Loucy (cell line): ENCODE measurements at regions not wholly inside any gene's neighbourhood (a gene's known extent, or its start where the extent isn't known, plus 50 kb on each side); places are given as distances from the start of the nearest gene placed in this dataset.

ENCODE experiments used
- H2AFZ ChIP-seq: fragments of 200-600 bp; sonication (generic); 2 replicates; pipeline ENCODE4 v1.6.0; 2016; ENCODE audit warnings: antibody characterized with exemption, mild to moderate bottlenecking, low read length, moderate library complexity
- H3F3A ChIP-seq: fragments of 200-600 bp; 2 replicates; pipeline ENCODE4 v1.6.0; 2016; ENCODE audit warnings: antibody characterized with exemption, low read depth, mild to moderate bottlenecking
- H3K27me3 ChIP-seq: fragments of 200-600 bp; sonication (generic); 2 replicates; pipeline ENCODE4 v1.6.1; 2014; ENCODE audit warnings: low read length, mild to moderate bottlenecking; ENCODE audit not compliant: insufficient read depth, poor library complexity, severe bottlenecking
- H3K36me3 ChIP-seq: fragments of 200-600 bp; sonication (generic); 2 replicates; pipeline ENCODE4 v1.6.1; 2016; ENCODE audit warnings: low read length; ENCODE audit not compliant: insufficient read depth
- H3K4me1 ChIP-seq: fragments of 200-600 bp; sonication (generic); 2 replicates; pipeline ENCODE4 v1.5.1; 2014; ENCODE audit warnings: low read length, mild to moderate bottlenecking; ENCODE audit not compliant: insufficient read depth, poor library complexity, severe bottlenecking
- H3K4me2 ChIP-seq: fragments of 200-600 bp; sonication (generic); 2 replicates; pipeline ENCODE4 v1.6.0; 2014; ENCODE audit warnings: antibody characterized with exemption, low read length, low read depth, mild to moderate bottlenecking; ENCODE audit not compliant: poor library complexity, severe bottlenecking
- H3K4me3 ChIP-seq: fragments of 200-600 bp; sonication (generic); 2 replicates; pipeline ENCODE4 v1.5.1; 2014; ENCODE audit warnings: low read length, mild to moderate bottlenecking, mixed read lengths; ENCODE audit not compliant: poor library complexity, severe bottlenecking
- H3K79me2 ChIP-seq: fragments of 200-600 bp; sonication (generic); 2 replicates; pipeline ENCODE4 v1.6.1; 2014; ENCODE audit warnings: low read length; ENCODE audit not compliant: insufficient read depth
- H3K9ac ChIP-seq: fragments of 200-600 bp; sonication (generic); 2 replicates; pipeline ENCODE4 v1.6.0; 2014; ENCODE audit warnings: mild to moderate bottlenecking, low read depth, low read length, moderate library complexity; ENCODE audit not compliant: poor library complexity, severe bottlenecking
- H3K9me2 ChIP-seq: fragments of 200-600 bp; sonication (generic); replicated peaks from 2 replicates; pipeline ENCODE4 v1.6.1; 2016; ENCODE audit warnings: low read depth, low read length, mixed read lengths
- H3K9me3 ChIP-seq: fragments of 200-600 bp; sonication (generic); 2 replicates; pipeline ENCODE4 v1.6.1; 2014; ENCODE audit warnings: mild to moderate bottlenecking, antibody characterized with exemption, low read length, low read depth; ENCODE audit not compliant: insufficient read depth
- H4K20me1 ChIP-seq: fragments of 200-600 bp; sonication (generic); 2 replicates; pipeline ENCODE4 v1.6.0; 2014; ENCODE audit warnings: antibody characterized with exemption, low read length, mild to moderate bottlenecking; ENCODE audit not compliant: insufficient read depth, poor library complexity, severe bottlenecking
- EZH2phosphoT487 ChIP-seq: fragments of 200-600 bp; IDR thresholded peaks from 2 replicates; pipeline ENCODE4 v1.6.1; 2018; ENCODE audit warnings: antibody characterized with exemption, mild to moderate bottlenecking, moderate library complexity, borderline replicate concordance
- TF ChIP-seq, protein P1 (sequence below): fragments of 200-600 bp; sonication (generic); conservative IDR thresholded peaks from 2 replicates; pipeline ENCODE4 v1.5.1; 2014; ENCODE audit warnings: mild to moderate bottlenecking, antibody characterized with exemption, low read length

DNA sequence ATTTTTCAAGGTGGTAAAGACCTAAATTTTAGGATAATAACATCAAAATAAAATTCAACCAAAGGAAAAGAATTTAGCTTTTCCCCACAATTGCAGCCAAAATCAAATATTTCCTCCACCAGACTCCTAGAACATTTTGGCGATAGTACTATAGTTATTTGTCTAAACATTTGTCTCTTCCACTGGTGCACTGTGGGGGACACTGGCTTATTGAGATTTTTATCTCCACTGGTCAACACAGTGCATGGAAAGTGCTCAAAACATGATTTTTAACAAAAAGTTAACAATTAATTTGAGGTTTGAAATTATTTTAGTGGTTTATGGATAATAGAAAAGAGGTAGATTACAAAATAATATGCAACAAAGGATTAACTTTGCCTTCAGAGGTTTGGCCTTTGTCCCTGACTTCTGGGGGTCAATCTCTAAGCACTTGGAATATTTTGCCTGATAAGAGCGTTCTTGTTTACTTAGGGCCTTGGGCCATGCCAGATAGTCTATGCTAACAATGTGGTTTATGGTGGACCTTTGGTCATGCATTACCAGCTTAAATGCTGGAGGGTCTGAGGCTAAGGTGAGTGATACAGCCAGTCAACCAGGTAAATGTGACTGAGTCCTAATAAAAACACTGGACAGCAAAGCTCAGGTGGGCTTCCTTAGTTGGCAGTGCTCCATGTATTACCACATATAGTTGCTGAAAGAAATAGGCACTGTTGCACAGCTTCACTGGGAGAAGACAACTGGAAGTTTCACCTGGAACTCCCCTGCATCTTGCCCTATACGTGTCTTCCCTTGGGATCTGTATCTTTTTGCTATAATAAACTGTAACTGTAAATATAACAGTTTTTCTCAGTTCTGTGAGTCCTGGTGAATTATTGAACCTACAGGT lies 67.2 kb upstream of the SATB2 start:
- no peaks in the 10 kb centered on the region for H3K27me3 ChIP-seq
- no peak overlapping the region for H3K4me2 ChIP-seq
- H4K20me1 ChIP-seq: no peaks in the 10 kb centered on the region
- no peak overlapping the region for H3K4me3 ChIP-seq
- H3K36me3 ChIP-seq: no peaks in the 10 kb centered on the region
- H3F3A ChIP-seq: no peaks in the 10 kb centered on the region
- no peak overlapping the region for H2AFZ ChIP-seq
- no peaks in the 10 kb centered on the region for H3K4me1 ChIP-seq
- no peak for TF ChIP-seq EZH2phosphoT487
- TF ChIP-seq, protein P1, sequence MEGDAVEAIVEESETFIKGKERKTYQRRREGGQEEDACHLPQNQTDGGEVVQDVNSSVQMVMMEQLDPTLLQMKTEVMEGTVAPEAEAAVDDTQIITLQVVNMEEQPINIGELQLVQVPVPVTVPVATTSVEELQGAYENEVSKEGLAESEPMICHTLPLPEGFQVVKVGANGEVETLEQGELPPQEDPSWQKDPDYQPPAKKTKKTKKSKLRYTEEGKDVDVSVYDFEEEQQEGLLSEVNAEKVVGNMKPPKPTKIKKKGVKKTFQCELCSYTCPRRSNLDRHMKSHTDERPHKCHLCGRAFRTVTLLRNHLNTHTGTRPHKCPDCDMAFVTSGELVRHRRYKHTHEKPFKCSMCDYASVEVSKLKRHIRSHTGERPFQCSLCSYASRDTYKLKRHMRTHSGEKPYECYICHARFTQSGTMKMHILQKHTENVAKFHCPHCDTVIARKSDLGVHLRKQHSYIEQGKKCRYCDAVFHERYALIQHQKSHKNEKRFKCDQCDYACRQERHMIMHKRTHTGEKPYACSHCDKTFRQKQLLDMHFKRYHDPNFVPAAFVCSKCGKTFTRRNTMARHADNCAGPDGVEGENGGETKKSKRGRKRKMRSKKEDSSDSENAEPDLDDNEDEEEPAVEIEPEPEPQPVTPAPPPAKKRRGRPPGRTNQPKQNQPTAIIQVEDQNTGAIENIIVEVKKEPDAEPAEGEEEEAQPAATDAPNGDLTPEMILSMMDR: no peak
- no peak overlapping the region for H3K9ac ChIP-seq
- no peaks in the 10 kb centered on the region for H3K79me2 ChIP-seq
- no peaks in the 10 kb centered on the region for H3K9me2 ChIP-seq
- no peaks in the 10 kb centered on the region for H3K9me3 ChIP-seq

DNA sequence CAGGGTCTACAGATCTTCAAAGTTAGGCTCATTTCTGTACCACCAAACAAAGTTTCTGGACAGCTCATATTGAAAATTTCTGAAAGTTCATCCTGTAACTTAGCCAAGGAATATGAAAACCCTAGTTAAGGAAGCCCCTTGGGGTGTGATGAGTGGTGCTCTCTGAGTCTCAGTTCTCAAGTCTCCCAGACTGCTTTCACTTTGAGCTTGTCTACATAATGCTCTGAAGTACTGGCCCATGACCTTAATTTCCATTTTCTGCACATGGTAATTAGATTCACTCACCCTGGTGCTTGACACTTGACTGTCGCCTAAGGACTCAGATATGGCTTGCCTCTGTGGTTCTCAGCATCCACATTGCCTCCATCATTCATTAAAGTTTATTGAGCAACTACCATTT lies 51.7 kb upstream of the SATB2 start:
- Histone ChIP-seq H3K4me2 (no peak overlapping the region), H3K4me1 (no peaks in the 10 kb centered on the region), H3K27me3 (no peaks in the 10 kb centered on the region), H3K36me3 (no peaks in the 10 kb centered on the region), H2AFZ (no peak overlapping the region), H3K9me3 (no peaks in the 10 kb centered on the region), H3K4me3 (no peak overlapping the region), H3F3A (no peaks in the 10 kb centered on the region), H3K9me2 (no peaks in the 10 kb centered on the region), H3K9ac (no peak overlapping the region), H4K20me1 (no peaks in the 10 kb centered on the region), H3K79me2 (no peaks in the 10 kb centered on the region)
- TF ChIP-seq, protein P1: no peak
- TF ChIP-seq EZH2phosphoT487: no peak
